ENCODE measurements at regions not wholly inside any gene's neighbourhood (a gene's known extent, or its start where the extent isn't known, plus 50 kb on each side); places are given as distances from the start of the nearest gene placed in this dataset.

DNA sequence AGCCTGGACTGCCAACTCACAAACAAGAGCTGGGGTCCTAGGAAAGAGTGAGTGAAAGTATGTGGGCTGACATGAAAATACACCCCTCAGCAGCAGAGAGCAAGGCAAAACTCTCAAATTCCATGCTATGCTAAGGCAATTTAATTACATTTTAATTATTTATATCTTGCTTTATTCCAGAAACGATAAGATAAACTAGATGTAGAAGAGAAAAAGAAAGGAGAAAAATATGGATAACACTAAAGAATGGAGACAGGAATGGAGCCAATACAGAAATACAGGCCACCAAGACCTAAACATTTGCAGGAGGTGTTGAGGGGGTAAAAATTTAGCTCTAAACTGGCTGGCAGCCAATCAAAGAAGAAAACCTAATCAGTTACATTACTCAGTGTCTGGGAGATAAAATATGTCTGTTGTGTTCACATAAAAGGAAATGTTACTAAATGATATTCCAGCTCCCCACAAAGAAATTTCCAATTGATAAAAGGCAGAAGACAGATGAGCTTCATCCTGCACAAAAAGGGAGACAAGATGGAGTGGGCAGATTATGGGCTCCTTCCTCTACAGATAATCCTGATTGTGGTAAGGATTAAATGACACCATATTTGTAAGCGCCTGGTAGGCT lies 223.5 kb upstream of the BLID start:
- Histone ChIP-seq H3K4me3 (ENCODE audit: low read length) (no peak overlapping the region), H3K27me3 (replicated peaks; ENCODE audit: insufficient read depth, low read length) (no peaks in the 10 kb centered on the region), H3F3A (ENCODE audit: insufficient read depth, low read length) (no peaks in the 10 kb centered on the region), H2AFZ (ENCODE audit: low read length) (no peak overlapping the region), H3K4me2 (ENCODE audit: low read depth, low read length) (no peak overlapping the region), H4K20me1 (ENCODE audit: insufficient read depth, low read length) (no peaks in the 10 kb centered on the region), H3K27ac (ENCODE audit: low read length) (no peak overlapping the region), H3K9me2 (replicated peaks; ENCODE audit: insufficient read depth, low read length) (no peaks in the 10 kb centered on the region), H3K4me1 (ENCODE audit: low read length) (no peaks in the 10 kb centered on the region), H3K79me2 (ENCODE audit: low read length) (no peaks in the 10 kb centered on the region), H3K9me3 (replicated peaks; ENCODE audit: insufficient read depth, low read length) (no peaks in the 10 kb centered on the region), H3K9ac (ENCODE audit: low read length) (no peak overlapping the region), H3K36me3 (replicated peaks; ENCODE audit: insufficient read depth, low read length) (no peaks in the 10 kb centered on the region)
- TF ChIP-seq, protein P1, sequence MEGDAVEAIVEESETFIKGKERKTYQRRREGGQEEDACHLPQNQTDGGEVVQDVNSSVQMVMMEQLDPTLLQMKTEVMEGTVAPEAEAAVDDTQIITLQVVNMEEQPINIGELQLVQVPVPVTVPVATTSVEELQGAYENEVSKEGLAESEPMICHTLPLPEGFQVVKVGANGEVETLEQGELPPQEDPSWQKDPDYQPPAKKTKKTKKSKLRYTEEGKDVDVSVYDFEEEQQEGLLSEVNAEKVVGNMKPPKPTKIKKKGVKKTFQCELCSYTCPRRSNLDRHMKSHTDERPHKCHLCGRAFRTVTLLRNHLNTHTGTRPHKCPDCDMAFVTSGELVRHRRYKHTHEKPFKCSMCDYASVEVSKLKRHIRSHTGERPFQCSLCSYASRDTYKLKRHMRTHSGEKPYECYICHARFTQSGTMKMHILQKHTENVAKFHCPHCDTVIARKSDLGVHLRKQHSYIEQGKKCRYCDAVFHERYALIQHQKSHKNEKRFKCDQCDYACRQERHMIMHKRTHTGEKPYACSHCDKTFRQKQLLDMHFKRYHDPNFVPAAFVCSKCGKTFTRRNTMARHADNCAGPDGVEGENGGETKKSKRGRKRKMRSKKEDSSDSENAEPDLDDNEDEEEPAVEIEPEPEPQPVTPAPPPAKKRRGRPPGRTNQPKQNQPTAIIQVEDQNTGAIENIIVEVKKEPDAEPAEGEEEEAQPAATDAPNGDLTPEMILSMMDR (IDR thresholded peaks at IDR 0.05; ENCODE audit: low read length): no peak
- TF ChIP-seq EZH2 (optimal IDR thresholded peaks at IDR 0.05; ENCODE audit: low read depth, low read length) (no peak), EZH2phosphoT487 (IDR thresholded peaks at IDR 0.05; ENCODE audit: low read length) (no peak)
- DNase-seq: no peak

DNA sequence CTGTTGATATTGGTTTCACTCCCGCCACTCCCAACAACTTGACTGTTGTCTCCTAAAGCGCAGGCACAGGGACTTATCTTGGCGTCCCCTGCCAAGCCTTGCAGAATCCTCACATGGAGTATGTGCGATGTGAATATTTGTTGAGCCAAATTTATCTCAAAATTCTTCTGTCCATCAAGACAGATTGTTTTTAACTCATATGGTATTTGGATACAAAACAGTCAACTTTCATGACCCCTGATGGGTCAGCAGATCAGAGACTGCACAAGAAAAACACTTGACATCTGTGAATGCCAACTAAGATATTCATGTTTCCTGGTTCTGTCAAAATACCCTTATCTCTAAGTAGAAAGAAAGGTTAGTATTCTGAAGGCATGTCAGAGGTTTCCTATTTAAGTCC lies 221.7 kb upstream of the BLID start:
- no peaks in the 10 kb centered on the region for H3K9me2 ChIP-seq (replicated peaks; ENCODE audit: insufficient read depth, low read length)
- DNase-seq: no peak
- no peaks in the 10 kb centered on the region for H3K9me3 ChIP-seq (replicated peaks; ENCODE audit: insufficient read depth, low read length)
- no peaks in the 10 kb centered on the region for H3K4me1 ChIP-seq (ENCODE audit: low read length)
- H3F3A ChIP-seq (ENCODE audit: insufficient read depth, low read length): no peaks in the 10 kb centered on the region
- TF ChIP-seq EZH2 (optimal IDR thresholded peaks at IDR 0.05; ENCODE audit: low read depth, low read length): no peak
- TF ChIP-seq, protein P1 (IDR thresholded peaks at IDR 0.05; ENCODE audit: low read length): no peak
- TF ChIP-seq EZH2phosphoT487 (IDR thresholded peaks at IDR 0.05; ENCODE audit: low read length): no peak
- no peak overlapping the region for H3K4me2 ChIP-seq (ENCODE audit: low read depth, low read length)
- no peaks in the 10 kb centered on the region for H3K79me2 ChIP-seq (ENCODE audit: low read length)
- H3K27ac ChIP-seq (ENCODE audit: low read length): no peak overlapping the region
- H2AFZ ChIP-seq (ENCODE audit: low read length): no peak overlapping the region
- H3K36me3 ChIP-seq (replicated peaks; ENCODE audit: insufficient read depth, low read length): no peaks in the 10 kb centered on the region
- H3K27me3 ChIP-seq (replicated peaks; ENCODE audit: insufficient read depth, low read length): no peaks in the 10 kb centered on the region
- no peak overlapping the region for H3K9ac ChIP-seq (ENCODE audit: low read length)
- H4K20me1 ChIP-seq (ENCODE audit: insufficient read depth, low read length): no peaks in the 10 kb centered on the region
- H3K4me3 ChIP-seq (ENCODE audit: low read length): no peak overlapping the region

DNA sequence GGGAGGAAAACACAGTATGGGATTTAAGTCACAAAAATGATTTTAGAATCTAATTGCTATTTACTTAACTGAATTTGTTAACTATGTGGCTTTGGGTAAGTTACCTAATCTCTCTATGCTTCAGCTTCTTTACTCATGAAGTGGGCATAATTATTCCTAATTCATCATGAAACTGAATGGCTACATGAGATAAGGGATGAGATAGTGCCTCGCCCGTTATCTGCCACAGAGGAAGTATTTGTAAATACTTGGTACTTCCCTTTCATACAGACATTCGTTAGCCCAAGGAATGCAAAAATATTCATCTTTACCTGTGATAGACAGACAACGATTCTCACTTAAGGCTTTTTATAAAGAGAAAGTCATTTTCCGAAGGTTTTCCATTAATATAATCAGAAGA lies 221.2 kb upstream of the BLID start:
- Histone ChIP-seq H2AFZ (ENCODE audit: low read length) (no peak overlapping the region), H3K27ac (ENCODE audit: low read length) (no peak overlapping the region), H3K9me2 (replicated peaks; ENCODE audit: insufficient read depth, low read length) (no peaks in the 10 kb centered on the region), H3F3A (ENCODE audit: insufficient read depth, low read length) (no peaks in the 10 kb centered on the region), H3K4me2 (ENCODE audit: low read depth, low read length) (no peak overlapping the region), H3K4me3 (ENCODE audit: low read length) (no peak overlapping the region), H3K27me3 (replicated peaks; ENCODE audit: insufficient read depth, low read length) (no peaks in the 10 kb centered on the region), H3K4me1 (ENCODE audit: low read length) (no peaks in the 10 kb centered on the region), H3K9me3 (replicated peaks; ENCODE audit: insufficient read depth, low read length) (no peaks in the 10 kb centered on the region), H4K20me1 (ENCODE audit: insufficient read depth, low read length) (no peaks in the 10 kb centered on the region), H3K36me3 (replicated peaks; ENCODE audit: insufficient read depth, low read length) (no peaks in the 10 kb centered on the region), H3K9ac (ENCODE audit: low read length) (no peak overlapping the region), H3K79me2 (ENCODE audit: low read length) (no peaks in the 10 kb centered on the region)
- no peak for DNase-seq
- no peak for TF ChIP-seq EZH2phosphoT487 (IDR thresholded peaks at IDR 0.05; ENCODE audit: low read length)
- no peak for TF ChIP-seq EZH2 (optimal IDR thresholded peaks at IDR 0.05; ENCODE audit: low read depth, low read length)
- TF ChIP-seq, protein P1 (IDR thresholded peaks at IDR 0.05; ENCODE audit: low read length): no peak
